Upper lobe of left lung (tissue), 4 donors: ENCODE measurements at regions not wholly inside any gene's neighbourhood (a gene's known extent, or its start where the extent isn't known, plus 50 kb on each side); places are given as distances from the start of the nearest gene placed in this dataset.

Experiments used
- POLR2A ChIP-seq, 4 donors: fragments of 450-650 bp; IDR thresholded peaks; one replicate each; pipeline ENCODE4 v1.5.1; 2016 to 2017; ENCODE audit warnings: antibody characterized with exemption in 4 of 4, mild to moderate bottlenecking in 2 of 4
- POLR2AphosphoS5 ChIP-seq, 2 donors: sonication (generic); formaldehyde crosslinking; IDR thresholded peaks; one replicate each; pipeline ENCODE4 v1.5.1; 2017; ENCODE audit warnings: antibody characterized with exemption in 2 of 2
- TF ChIP-seq, protein P1 (sequence below), 6 experiments: fragments of 450-650 bp in 4 of 6; fragments of 200-600 bp in 2 of 6; sonication (generic) in 2 of 6; IDR thresholded peaks; one replicate each; pipeline ENCODE4 v1.5.1; 2016 to 2019; ENCODE audit warnings: antibody characterized with exemption in 6 of 6

DNA sequence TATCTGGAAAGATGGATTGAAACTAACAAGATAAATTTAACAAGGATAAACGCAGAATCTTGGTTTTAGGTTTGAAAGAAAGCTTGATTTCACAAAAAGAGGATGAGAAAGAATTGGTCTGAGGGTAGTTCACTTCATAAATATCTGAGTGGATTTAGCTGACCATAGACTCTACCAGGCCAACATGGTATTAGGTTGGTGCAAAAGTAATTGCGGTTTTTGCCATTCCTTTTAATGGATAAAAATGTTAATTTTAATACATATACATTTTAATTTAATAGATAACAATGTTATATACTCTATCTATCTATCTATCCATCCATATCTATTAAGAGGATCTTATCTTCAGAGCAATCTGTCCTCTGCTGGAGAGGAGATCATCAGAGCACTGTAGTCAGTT, 70.2 kb upstream of the PLXNA2 start:
- no peak for TF ChIP-seq POLR2A (IDR thresholded peaks at IDR 0.05)
- TF ChIP-seq, protein P1, sequence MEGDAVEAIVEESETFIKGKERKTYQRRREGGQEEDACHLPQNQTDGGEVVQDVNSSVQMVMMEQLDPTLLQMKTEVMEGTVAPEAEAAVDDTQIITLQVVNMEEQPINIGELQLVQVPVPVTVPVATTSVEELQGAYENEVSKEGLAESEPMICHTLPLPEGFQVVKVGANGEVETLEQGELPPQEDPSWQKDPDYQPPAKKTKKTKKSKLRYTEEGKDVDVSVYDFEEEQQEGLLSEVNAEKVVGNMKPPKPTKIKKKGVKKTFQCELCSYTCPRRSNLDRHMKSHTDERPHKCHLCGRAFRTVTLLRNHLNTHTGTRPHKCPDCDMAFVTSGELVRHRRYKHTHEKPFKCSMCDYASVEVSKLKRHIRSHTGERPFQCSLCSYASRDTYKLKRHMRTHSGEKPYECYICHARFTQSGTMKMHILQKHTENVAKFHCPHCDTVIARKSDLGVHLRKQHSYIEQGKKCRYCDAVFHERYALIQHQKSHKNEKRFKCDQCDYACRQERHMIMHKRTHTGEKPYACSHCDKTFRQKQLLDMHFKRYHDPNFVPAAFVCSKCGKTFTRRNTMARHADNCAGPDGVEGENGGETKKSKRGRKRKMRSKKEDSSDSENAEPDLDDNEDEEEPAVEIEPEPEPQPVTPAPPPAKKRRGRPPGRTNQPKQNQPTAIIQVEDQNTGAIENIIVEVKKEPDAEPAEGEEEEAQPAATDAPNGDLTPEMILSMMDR (IDR thresholded peaks at IDR 0.05) = no peak
- no peak for TF ChIP-seq POLR2AphosphoS5 (IDR thresholded peaks at IDR 0.05)
